ENCODE measurements at regions not wholly inside any gene's neighbourhood (a gene's known extent, or its start where the extent isn't known, plus 50 kb on each side); places are given as distances from the start of the nearest gene placed in this dataset.
"Not testable (repeated sequence)": the region's sequence is repeated elsewhere in the genome, so short reads cannot be mapped to it uniquely, and the experiment has no call there.

- no peak for DNase-seq
Observed at GRCh38 chr18:47669815-47670214, 260.6 kb downstream of the SMAD2 start.

DNA sequence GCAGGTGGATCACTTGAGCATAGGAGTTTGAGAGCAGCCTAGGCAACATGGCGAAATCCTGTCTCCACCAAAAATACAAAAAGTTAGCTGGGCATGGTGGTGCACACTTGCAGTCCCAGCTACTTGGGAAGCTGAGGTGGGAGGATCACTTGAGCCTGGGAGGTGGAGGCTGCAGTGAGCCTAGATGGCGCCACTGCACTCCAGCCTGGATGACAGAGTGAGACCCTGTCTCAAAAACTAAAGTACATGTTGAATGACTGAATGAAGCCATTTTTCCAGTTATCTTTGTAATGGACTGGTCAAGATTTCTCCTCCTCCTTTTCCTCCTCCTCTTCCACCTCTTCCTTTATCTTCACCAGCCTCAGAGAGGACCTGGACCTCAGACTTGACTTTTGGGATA is 272.0 kb downstream of the SMAD2 start:
- no peak for DNase-seq

- DNase-seq, result no peak
Observed at GRCh38 chr18:47654988-47655387, 275.5 kb downstream of the SMAD2 start.

GRCh38 chr18:47644896-47645295 is 285.6 kb downstream of the SMAD2 start:
- no peak for DNase-seq

DNA sequence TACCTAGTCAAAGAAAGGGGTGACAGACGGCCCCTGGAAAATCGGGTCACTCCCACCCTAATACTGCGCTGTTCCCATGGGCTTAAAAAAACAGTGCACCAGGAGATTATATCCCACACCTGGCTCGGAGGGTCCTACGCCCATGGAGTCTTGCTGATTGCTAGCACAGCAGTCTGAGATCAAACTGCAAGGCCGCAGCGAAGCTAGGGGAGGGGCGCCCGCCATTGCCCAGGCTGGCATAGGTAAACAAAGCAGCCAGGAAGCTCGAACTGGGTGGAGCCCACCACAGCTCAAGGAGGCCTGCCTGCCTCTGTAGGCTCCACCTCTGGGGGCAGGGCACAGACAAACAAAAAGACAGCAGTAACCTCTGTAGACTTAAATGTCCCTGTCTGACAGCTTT is 292.9 kb downstream of the SMAD2 start:
- not testable (repeated sequence) for DNase-seq

DNA sequence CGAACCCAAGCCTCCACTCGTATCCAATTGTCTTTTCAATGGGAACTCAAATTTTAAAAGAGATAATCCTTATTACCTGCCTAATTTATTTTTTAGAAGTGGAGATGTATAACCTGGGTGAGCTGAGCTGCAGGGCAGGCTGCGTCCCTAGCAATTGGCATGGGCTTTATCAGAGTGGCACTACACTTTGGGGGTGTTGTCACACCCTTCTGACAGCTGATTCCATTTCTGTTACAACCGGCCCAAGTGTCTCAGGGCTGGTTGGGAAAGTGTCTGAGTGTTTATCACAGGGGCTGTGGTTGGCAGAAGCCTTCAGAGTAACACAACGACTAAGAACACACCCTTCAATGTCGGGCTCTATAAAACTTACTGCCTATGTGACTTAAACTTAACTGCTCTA is 295.0 kb downstream of the SMAD2 start:
- DNase-seq, result no peak

DNA sequence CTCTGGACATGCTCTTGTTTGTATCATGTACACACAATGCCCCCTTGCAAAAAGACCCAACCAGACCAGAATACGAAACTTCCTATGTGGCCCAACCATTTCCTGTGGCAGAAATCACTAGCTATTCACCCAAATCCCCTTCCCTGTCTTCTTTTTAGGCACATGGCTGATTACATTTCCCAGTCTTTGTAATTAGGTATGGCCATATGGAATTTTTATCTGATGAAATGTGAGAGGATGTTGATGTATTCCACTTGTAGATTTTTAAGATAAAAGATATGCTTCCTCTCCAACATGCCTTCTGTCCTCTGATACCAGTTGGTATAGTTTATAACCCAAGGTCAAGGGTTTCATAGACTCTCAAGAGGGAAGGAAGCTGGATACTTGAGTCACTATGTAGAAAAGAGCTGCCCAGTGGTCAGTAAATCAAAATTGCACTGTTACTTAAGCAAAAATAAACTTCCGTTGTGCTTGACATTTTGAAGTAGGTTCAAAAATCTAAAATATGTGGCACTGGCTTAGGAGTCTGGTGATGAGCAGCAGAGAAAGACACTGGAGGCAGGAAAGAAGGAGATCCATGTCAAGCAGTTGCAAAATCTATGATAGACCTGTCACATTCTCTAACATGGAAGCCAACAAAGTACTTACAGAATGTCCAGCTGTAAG is 297.4 kb downstream of the SMAD2 start:
- no peak for DNase-seq

GRCh38 chr18:47628893-47629292 is 301.6 kb downstream of the SMAD2 start:
- DNase-seq, result no peak

DNA sequence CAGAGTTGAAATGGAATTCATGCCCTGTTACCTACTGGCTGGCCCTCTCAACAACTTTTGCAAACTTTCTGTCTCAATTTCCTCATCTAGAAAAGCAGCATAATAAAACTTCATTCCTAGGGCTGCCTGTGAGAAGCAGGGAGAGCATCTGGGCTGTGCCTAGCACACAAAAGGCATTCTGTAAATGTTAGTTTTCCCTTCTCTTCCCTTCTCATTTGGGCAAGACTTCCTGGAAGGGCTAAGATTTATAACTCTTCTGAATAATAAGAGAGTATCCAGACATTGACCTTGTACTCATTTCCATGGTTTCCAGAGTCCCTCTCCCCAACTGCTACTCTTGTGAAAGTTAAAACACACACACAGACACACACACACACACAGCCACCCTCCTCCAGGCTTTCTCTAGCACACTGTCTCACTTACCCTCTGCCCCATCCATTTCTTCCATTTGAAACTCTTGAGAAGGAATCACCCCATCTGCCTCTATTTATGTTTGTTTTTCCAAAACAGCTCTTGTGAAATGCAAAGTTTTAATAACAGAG is 302.1 kb downstream of the SMAD2 start:
- no peak for DNase-seq

GRCh38 chr18:47627030-47627429 is 303.4 kb downstream of the SMAD2 start:
- DNase-seq, result no peak

- DNase-seq, result no peak
Observed at GRCh38 chr18:47619771-47620448, 310.5 kb downstream of the SMAD2 start.

GRCh38 chr18:47618758-47619157 is 311.7 kb downstream of the SMAD2 start:
- no peak for DNase-seq

GRCh38 chr18:47615043-47615442 is 315.4 kb downstream of the SMAD2 start:
- DNase-seq, result no peak

- no peak for DNase-seq
Observed at GRCh38 chr18:47613929-47614328, 316.5 kb downstream of the SMAD2 start.

GRCh38 chr18:47611649-47612048 is 318.8 kb downstream of the SMAD2 start:
- no peak for DNase-seq

GRCh38 chr18:47606526-47606925 is 323.9 kb downstream of the SMAD2 start:
- no peak for DNase-seq

- DNase-seq, result no peak
Observed at GRCh38 chr18:47605093-47605492, 325.4 kb downstream of the SMAD2 start.

- DNase-seq, result no peak
Observed at GRCh38 chr18:47604021-47604420, 326.4 kb downstream of the SMAD2 start.

- no peak for DNase-seq
Observed at GRCh38 chr18:47603158-47603557, 327.3 kb downstream of the SMAD2 start.

DNA sequence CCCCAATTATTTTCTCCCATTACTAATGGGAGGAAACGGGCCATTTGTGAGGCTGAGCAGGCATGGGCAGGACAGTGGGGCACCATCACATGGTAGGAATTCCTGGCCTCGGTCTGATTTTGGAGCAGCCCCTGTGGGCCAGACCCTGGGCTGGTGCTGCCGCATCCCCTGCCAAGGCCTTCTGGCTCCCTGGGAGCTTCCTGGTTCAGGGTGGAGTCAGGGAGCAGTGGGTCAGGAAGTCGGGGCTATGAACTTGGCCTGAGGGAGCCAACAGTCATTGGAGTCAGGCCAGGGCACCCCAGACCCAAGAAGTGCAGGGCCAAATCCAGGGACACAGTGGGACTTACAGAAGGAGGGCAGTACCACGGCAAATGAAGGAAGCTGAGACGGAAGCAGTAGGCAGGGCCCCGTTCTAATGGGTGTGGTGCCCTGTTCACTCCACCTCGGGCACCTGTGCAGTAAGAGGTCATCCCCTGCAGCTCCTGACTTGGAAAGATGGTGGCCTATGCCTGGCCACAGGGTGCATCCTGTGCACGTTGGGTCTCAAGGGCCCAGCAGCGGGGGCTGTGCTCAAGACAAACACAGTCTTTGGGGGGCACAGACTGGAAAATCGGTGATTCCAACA is 328.1 kb downstream of the SMAD2 start:
- DNase-seq, result no peak

- no peak for DNase-seq
Observed at GRCh38 chr18:47601581-47602272, 328.7 kb downstream of the SMAD2 start.

- peak; percentile 25 for DNase-seq
Observed at GRCh38 chr18:47595831-47596501, 334.5 kb downstream of the SMAD2 start.

DNA sequence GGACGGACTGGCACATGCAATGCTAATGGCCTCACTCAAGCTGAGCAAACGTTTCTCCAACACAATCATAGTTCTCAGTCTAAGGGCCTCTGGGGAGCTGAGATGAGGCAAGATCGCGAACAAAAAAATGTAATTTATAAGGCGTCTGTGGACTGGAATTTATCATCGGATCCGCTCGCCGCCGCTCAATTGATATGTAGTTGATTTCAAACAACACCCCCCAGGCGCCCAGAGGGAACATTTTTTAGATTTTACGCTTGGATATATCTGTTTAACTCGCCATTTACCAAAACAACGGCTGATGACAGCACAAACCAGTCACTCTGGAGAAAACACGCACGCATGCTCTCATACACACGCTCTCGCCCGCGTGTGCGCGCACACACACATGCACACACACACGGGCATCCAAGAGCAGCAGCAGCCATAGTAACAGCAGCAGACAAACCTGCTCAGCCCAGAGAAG is 335.8 kb downstream of the SMAD2 start:
- DNase-seq, result no peak

Data from activated CD4-positive, alpha-beta T cell treated with anti-CD3 and anti-CD28 coated beads, Interleukin-2, Interleukin-6, amounts not matched to agents 100 ng/mL and 50 ng/mL, durations not matched to agents 16 hours and 8 hours (primary cell).